Activated B cell treated with CpG ODN at 0.5 μM for 24 hours (primary cell): ENCODE measurements at regions not wholly inside any gene's neighbourhood (a gene's known extent, or its start where the extent isn't known, plus 50 kb on each side); places are given as distances from the start of the nearest gene placed in this dataset.

ENCODE experiments used
- ATAC-seq: fragments of 200-7000 bp; cut with Tn5 transposase; one replicate; pipeline ENCODE4 v1.10.0; 2021; ENCODE audit warnings: low read depth, mild to moderate bottlenecking, moderate library complexity
- CTCF ChIA-PET: fragments of 350-600 bp; sonication (Branson Sonifier 250); formaldehyde crosslinking; loops from one replicate; lab custom pipeline; 2021; ENCODE audit warnings: antibody characterized with exemption; lab: Charles Lee
- POLR2A ChIA-PET: fragments of 350-600 bp; sonication (Branson Sonifier 250); formaldehyde crosslinking; loops from one replicate; lab custom pipeline; 2021; ENCODE audit warnings: antibody characterized with exemption; lab: Charles Lee
- DNase-seq: peaks from one replicate; pipeline ENCODE4 v3.0.0; 2022
- H3K27ac Mint-ChIP-seq: one replicate; pipeline ENCODE4 v1.8.0; 2020; ENCODE audit warnings: mixed read lengths
- H3K27me3 Mint-ChIP-seq: one replicate; pipeline ENCODE4 v1.8.0; 2021; ENCODE audit warnings: mixed read lengths
- H3K36me3 Mint-ChIP-seq: one replicate; pipeline ENCODE4 v1.8.0; 2021; ENCODE audit warnings: low read depth, mixed read lengths
- H3K4me1 Mint-ChIP-seq: one replicate; pipeline ENCODE4 v1.8.0; 2021; ENCODE audit warnings: mixed read lengths
- H3K4me3 Mint-ChIP-seq: one replicate; pipeline ENCODE4 v1.8.0; 2020; ENCODE audit warnings: mild to moderate bottlenecking, mixed read lengths
- H3K9me3 Mint-ChIP-seq: one replicate; pipeline ENCODE4 v1.8.0; 2020; ENCODE audit warnings: mixed read lengths
- CTCF ChIP-seq: fragments of 200-600 bp; IDR thresholded peaks from one replicate; pipeline ENCODE4 v1.8.0; 2022; ENCODE audit warnings: antibody characterized with exemption, mild to moderate bottlenecking
- intact Hi-C: fragments of 100-400 bp; cut with micrococcal nuclease; formaldehyde crosslinking; loops from one replicate; pipeline ENCODE4 v1.15.1; 2024

GRCh38 chr4:18185491-18185890, 163.9 kb upstream of the LCORL start:
- POLR2A ChIA-PET: no interaction called here
- Mint-ChIP-seq H3K27ac (no peak overlapping the region), H3K4me3 (no peak overlapping the region), H3K27me3 (no peaks in the 10 kb centered on the region), H3K9me3 (no peaks in the 10 kb centered on the region), H3K36me3 (no peaks in the 10 kb centered on the region), H3K4me1 (no peaks in the 10 kb centered on the region)
- CTCF ChIA-PET: no interaction called here
- no peak for TF ChIP-seq CTCF
- intact Hi-C loops: no loop called here
- ATAC-seq (no peak), DNase-seq (no peak)

- no peaks in the 10 kb centered on the region for H3K36me3 Mint-ChIP-seq
- no peaks in the 10 kb centered on the region for H3K4me1 Mint-ChIP-seq
Measured at GRCh38 chr4:18180892-18181291, 159.3 kb upstream of the LCORL start.

GRCh38 chr4:18180122-18180521, 158.6 kb upstream of the LCORL start:
- Mint-ChIP-seq H3K27me3 (peaks cover 3% of the 10 kb centered on the region), H3K27ac (no peak overlapping the region), H3K4me3 (no peak overlapping the region), H3K36me3 (no peaks in the 10 kb centered on the region), H3K9me3 (peaks cover 1% of the 10 kb centered on the region), H3K4me1 (no peaks in the 10 kb centered on the region)
- no peak for TF ChIP-seq CTCF
- ChIA-PET CTCF (no interaction called here), POLR2A (no interaction called here)
- intact Hi-C loops: no loop called here
- DNase-seq (no peak), ATAC-seq (no peak)

More at GRCh38 chr4:18180892-18181291, 159.3 kb upstream of the LCORL start:
- no peak for TF ChIP-seq CTCF
- no peak overlapping the region for H3K27ac Mint-ChIP-seq
- no peak for ATAC-seq
- peaks cover 1% of the 10 kb centered on the region for H3K9me3 Mint-ChIP-seq
- intact Hi-C loops: no loop called here
- no peak overlapping the region for H3K4me3 Mint-ChIP-seq
- POLR2A ChIA-PET: no interaction called here
- DNase-seq: no peak
- H3K27me3 Mint-ChIP-seq: peaks cover 3% of the 10 kb centered on the region
- CTCF ChIA-PET: no interaction called here

- Mint-ChIP-seq H3K27ac (no peak overlapping the region), H3K27me3 (no peaks in the 10 kb centered on the region), H3K4me1 (no peaks in the 10 kb centered on the region), H3K9me3 (no peaks in the 10 kb centered on the region), H3K36me3 (no peaks in the 10 kb centered on the region), H3K4me3 (no peak overlapping the region)
- TF ChIP-seq CTCF: no peak
- ChIA-PET POLR2A (no interaction called here), CTCF (no interaction called here)
- ATAC-seq: no peak
- no peak for DNase-seq
- intact Hi-C loops: no loop called here
Measured at GRCh38 chr4:18171896-18172295, 150.3 kb upstream of the LCORL start.

GRCh38 chr4:18167831-18168230, 146.3 kb upstream of the LCORL start:
- ATAC-seq (no peak), DNase-seq (no peak)
- intact Hi-C loops: no loop called here
- H3K9me3 Mint-ChIP-seq: peaks cover under 1% of the 10 kb centered on the region
- H3K36me3 Mint-ChIP-seq: no peaks in the 10 kb centered on the region
- H3K27me3 Mint-ChIP-seq: no peaks in the 10 kb centered on the region
- H3K27ac Mint-ChIP-seq: no peak overlapping the region
- H3K4me1 Mint-ChIP-seq: no peaks in the 10 kb centered on the region
- POLR2A ChIA-PET: no interaction called here
- CTCF ChIA-PET: no interaction called here
- no peak overlapping the region for H3K4me3 Mint-ChIP-seq
- TF ChIP-seq CTCF: no peak
